Left kidney (tissue), 1 donor: ENCODE measurements at regions not wholly inside any gene's neighbourhood (a gene's known extent, or its start where the extent isn't known, plus 50 kb on each side); places are given as distances from the start of the nearest gene placed in this dataset.
"Not testable (repeated sequence)": the region's sequence is repeated elsewhere in the genome, so short reads cannot be mapped to it uniquely, and the experiment has no call there.

Source experiments
- DNase-seq: peaks from one replicate; pipeline ENCODE4 v3.0.0-alpha.2; 2013

GRCh38 chr7:65621580-65622201, 248.0 kb downstream of the ZNF92 start:
- peak; percentile 3 for DNase-seq

- DNase-seq = not testable (repeated sequence)
These were observed 241.6 kb upstream of the VKORC1L1 start for GRCh38 chr7:65631236-65631635.

- not testable (repeated sequence) for DNase-seq
These were observed 239.1 kb upstream of the VKORC1L1 start for GRCh38 chr7:65633587-65634404.

- DNase-seq = not testable (repeated sequence)
These were observed 234.0 kb upstream of the VKORC1L1 start for GRCh38 chr7:65638918-65639317.

- DNase-seq = not testable (repeated sequence)
These were observed 233.2 kb upstream of the VKORC1L1 start for GRCh38 chr7:65639717-65640116.

GRCh38 chr7:65643498-65643897, 229.4 kb upstream of the VKORC1L1 start:
- DNase-seq = not testable (repeated sequence)

- DNase-seq = not testable (repeated sequence)
These were observed 225.5 kb upstream of the VKORC1L1 start for GRCh38 chr7:65647153-65647964.

GRCh38 chr7:65651174-65651573, 221.7 kb upstream of the VKORC1L1 start:
- DNase-seq = not testable (repeated sequence)

- not testable (repeated sequence) for DNase-seq
These were observed 220.9 kb upstream of the VKORC1L1 start for GRCh38 chr7:65651826-65652592.

GRCh38 chr7:65652669-65653068, 220.2 kb upstream of the VKORC1L1 start:
- DNase-seq = not testable (repeated sequence)

GRCh38 chr7:65656494-65657188, 216.2 kb upstream of the VKORC1L1 start:
- DNase-seq = not testable (repeated sequence)

- not testable (repeated sequence) for DNase-seq
These were observed 189.5 kb upstream of the VKORC1L1 start for GRCh38 chr7:65683362-65683761.

GRCh38 chr7:65699026-65699714, 173.7 kb upstream of the VKORC1L1 start:
- DNase-seq = not testable (repeated sequence)

- DNase-seq = not testable (repeated sequence)
These were observed 173.0 kb upstream of the VKORC1L1 start for GRCh38 chr7:65699715-65700356.

GRCh38 chr7:65719123-65719798, 153.6 kb upstream of the VKORC1L1 start:
- not testable (repeated sequence) for DNase-seq

GRCh38 chr7:65722361-65722792, 150.5 kb upstream of the VKORC1L1 start:
- peak; percentile 39 for DNase-seq

GRCh38 chr7:65727182-65727581, 145.7 kb upstream of the VKORC1L1 start:
- DNase-seq = not testable (repeated sequence)

GRCh38 chr7:65731129-65731528, 141.7 kb upstream of the VKORC1L1 start:
- no peak for DNase-seq

- DNase-seq = peak; percentile 26
These were observed 141.3 kb upstream of the VKORC1L1 start for GRCh38 chr7:65731562-65732035.
